Activated CD8-positive, alpha-beta T cell treated with anti-CD3 and anti-CD28 coated beads for 36 hours (primary cell): ENCODE measurements at regions not wholly inside any gene's neighbourhood (a gene's known extent, or its start where the extent isn't known, plus 50 kb on each side); places are given as distances from the start of the nearest gene placed in this dataset.

Experiments used
- ATAC-seq: fragments of 200-7000 bp; cut with Tn5 transposase; one replicate; pipeline ENCODE4 v1.10.0; 2021; ENCODE audit warnings: mild to moderate bottlenecking, moderate library complexity
- CTCF ChIA-PET: fragments of 350-600 bp; sonication (Branson Sonifier 250); formaldehyde crosslinking; loops from one replicate; lab custom pipeline; 2021; ENCODE audit warnings: antibody characterized with exemption; lab: Charles Lee
- POLR2A ChIA-PET: fragments of 350-600 bp; sonication (Branson Sonifier 250); formaldehyde crosslinking; loops from one replicate; lab custom pipeline; 2021; ENCODE audit warnings: antibody characterized with exemption; lab: Charles Lee
- DNase-seq: peaks from one replicate; pipeline ENCODE4 v3.0.0-alpha.2; 2020
- H3K27ac Mint-ChIP-seq: one replicate; pipeline ENCODE4 v1.8.0; 2021; ENCODE audit warnings: mild to moderate bottlenecking, mixed read lengths
- H3K27me3 Mint-ChIP-seq: one replicate; pipeline ENCODE4 v1.8.0; 2021; ENCODE audit warnings: mixed read lengths
- H3K36me3 Mint-ChIP-seq: one replicate; pipeline ENCODE4 v1.8.0; 2021; ENCODE audit warnings: low read depth, mixed read lengths
- H3K4me1 Mint-ChIP-seq: one replicate; pipeline ENCODE4 v1.8.0; 2021; ENCODE audit warnings: low read depth, mixed read lengths
- H3K4me3 Mint-ChIP-seq: one replicate; pipeline ENCODE4 v1.8.0; 2021; ENCODE audit warnings: mild to moderate bottlenecking, moderate library complexity, mixed read lengths
- H3K9me3 Mint-ChIP-seq: one replicate; pipeline ENCODE4 v1.8.0; 2021; ENCODE audit warnings: mixed read lengths
- CTCF ChIP-seq: fragments of 200-600 bp; IDR thresholded peaks from one replicate; pipeline ENCODE4 v1.8.0; 2022; ENCODE audit warnings: antibody characterized with exemption, mild to moderate bottlenecking
- intact Hi-C: fragments of 100-400 bp; cut with micrococcal nuclease; formaldehyde crosslinking; loops from one replicate; pipeline ENCODE4 v1.10.0; 2022

- Mint-ChIP-seq H3K36me3 (no peaks in the 10 kb centered on the region), H3K27ac (no peak overlapping the region), H3K4me1 (no peaks in the 10 kb centered on the region), H3K27me3 (no peaks in the 10 kb centered on the region), H3K4me3 (no peak overlapping the region), H3K9me3 (peaks cover 3% of the 10 kb centered on the region)
- no peak for TF ChIP-seq CTCF
- no peak for ATAC-seq
- intact Hi-C loops = no loop called here
- no peak for DNase-seq
- ChIA-PET POLR2A (no interaction called here), CTCF (no interaction called here)
These were observed 152.6 kb downstream of the PLPP3 start for GRCh38 chr1:56426587-56427381.

- Mint-ChIP-seq H3K27me3 (no peaks in the 10 kb centered on the region), H3K4me3 (no peak overlapping the region), H3K36me3 (no peaks in the 10 kb centered on the region), H3K27ac (no peak overlapping the region), H3K9me3 (peaks cover 3% of the 10 kb centered on the region), H3K4me1 (no peaks in the 10 kb centered on the region)
- ATAC-seq = no peak
- no peak for DNase-seq
- CTCF ChIA-PET = no interaction called here
- no peak for TF ChIP-seq CTCF
- POLR2A ChIA-PET = no interaction called here
- intact Hi-C loops = no loop called here
These were observed 153.8 kb downstream of the PLPP3 start for GRCh38 chr1:56425494-56426037.

- CTCF ChIA-PET = no interaction called here
- no peak for ATAC-seq
- H3K27ac Mint-ChIP-seq = no peak overlapping the region
These were observed 154.4 kb downstream of the PLPP3 start for GRCh38 chr1:56424744-56425493.

GRCh38 chr1:56423716-56424115, 155.6 kb downstream of the PLPP3 start:
- POLR2A ChIA-PET = no interaction called here
- H3K4me1 Mint-ChIP-seq = no peaks in the 10 kb centered on the region
- H3K9me3 Mint-ChIP-seq = peaks cover 3% of the 10 kb centered on the region
- ATAC-seq = no peak
- TF ChIP-seq CTCF = no peak
- no peak overlapping the region for H3K4me3 Mint-ChIP-seq
- H3K27ac Mint-ChIP-seq = no peak overlapping the region
- peaks cover 2% of the 10 kb centered on the region for H3K27me3 Mint-ChIP-seq
- H3K36me3 Mint-ChIP-seq = no peaks in the 10 kb centered on the region
- no peak for DNase-seq
- CTCF ChIA-PET = no interaction called here
- intact Hi-C loops = no loop called here

More at GRCh38 chr1:56424744-56425493, 154.4 kb downstream of the PLPP3 start:
- H3K4me1 Mint-ChIP-seq = no peaks in the 10 kb centered on the region
- peak; percentile 16 for DNase-seq
- no peaks in the 10 kb centered on the region for H3K36me3 Mint-ChIP-seq
- H3K27me3 Mint-ChIP-seq = no peaks in the 10 kb centered on the region
- intact Hi-C loops = no loop called here
- no peak overlapping the region for H3K4me3 Mint-ChIP-seq
- POLR2A ChIA-PET = no interaction called here
- TF ChIP-seq CTCF = no peak
- H3K9me3 Mint-ChIP-seq = peaks cover 3% of the 10 kb centered on the region

GRCh38 chr1:56418151-56418631, 161.2 kb downstream of the PLPP3 start:
- intact Hi-C loops = no loop called here
- ChIA-PET POLR2A (no interaction called here), CTCF (no interaction called here)
- H3K4me3 Mint-ChIP-seq = no peak overlapping the region
- H3K4me1 Mint-ChIP-seq = no peaks in the 10 kb centered on the region
- DNase-seq (no peak), ATAC-seq (no peak)
- no peaks in the 10 kb centered on the region for H3K9me3 Mint-ChIP-seq
- no peaks in the 10 kb centered on the region for H3K36me3 Mint-ChIP-seq
- peaks cover 2% of the 10 kb centered on the region for H3K27me3 Mint-ChIP-seq
- TF ChIP-seq CTCF = no peak
- H3K27ac Mint-ChIP-seq = no peak overlapping the region
